ENCODE measurements at regions not wholly inside any gene's neighbourhood (a gene's known extent, or its start where the extent isn't known, plus 50 kb on each side); places are given as distances from the start of the nearest gene placed in this dataset.

DNA sequence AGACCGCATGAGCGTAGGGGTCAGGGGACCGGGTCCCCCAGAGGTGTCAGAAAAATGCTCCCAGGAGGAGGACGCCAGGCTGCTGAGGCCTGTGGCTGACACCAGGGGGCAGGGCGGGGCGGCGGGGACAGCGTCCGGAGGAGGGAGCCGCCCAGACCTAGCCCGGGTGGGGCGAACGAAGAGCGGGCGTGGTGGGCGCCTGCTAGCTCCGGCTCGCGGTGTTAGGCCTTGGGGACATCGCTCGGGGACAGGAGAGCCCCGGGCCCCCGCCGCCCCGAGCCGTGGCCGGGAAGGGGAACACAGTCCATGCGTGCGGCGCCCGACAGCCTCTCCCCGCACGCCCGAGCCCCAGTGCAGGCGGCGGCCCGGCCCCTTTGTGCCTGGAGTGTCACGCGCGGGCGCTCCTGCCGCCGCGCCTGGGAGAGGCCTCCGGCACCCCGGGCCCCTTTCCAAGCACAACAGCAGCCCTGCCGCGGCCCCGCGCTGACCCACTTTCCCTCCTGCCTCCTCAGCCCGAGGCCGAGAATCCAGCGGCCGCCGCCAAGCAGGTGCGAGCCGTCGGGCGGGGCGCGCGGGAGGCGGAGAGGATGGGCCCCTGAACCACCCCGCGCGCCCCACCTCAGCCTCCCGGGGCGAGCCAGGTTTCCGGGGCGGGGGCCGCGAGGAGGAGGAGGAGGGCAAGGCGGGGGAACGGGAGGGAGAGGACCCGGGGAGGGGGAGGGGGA lies 111.0 kb upstream of the KLF13 start:
- TF ChIP-seq, protein P1, sequence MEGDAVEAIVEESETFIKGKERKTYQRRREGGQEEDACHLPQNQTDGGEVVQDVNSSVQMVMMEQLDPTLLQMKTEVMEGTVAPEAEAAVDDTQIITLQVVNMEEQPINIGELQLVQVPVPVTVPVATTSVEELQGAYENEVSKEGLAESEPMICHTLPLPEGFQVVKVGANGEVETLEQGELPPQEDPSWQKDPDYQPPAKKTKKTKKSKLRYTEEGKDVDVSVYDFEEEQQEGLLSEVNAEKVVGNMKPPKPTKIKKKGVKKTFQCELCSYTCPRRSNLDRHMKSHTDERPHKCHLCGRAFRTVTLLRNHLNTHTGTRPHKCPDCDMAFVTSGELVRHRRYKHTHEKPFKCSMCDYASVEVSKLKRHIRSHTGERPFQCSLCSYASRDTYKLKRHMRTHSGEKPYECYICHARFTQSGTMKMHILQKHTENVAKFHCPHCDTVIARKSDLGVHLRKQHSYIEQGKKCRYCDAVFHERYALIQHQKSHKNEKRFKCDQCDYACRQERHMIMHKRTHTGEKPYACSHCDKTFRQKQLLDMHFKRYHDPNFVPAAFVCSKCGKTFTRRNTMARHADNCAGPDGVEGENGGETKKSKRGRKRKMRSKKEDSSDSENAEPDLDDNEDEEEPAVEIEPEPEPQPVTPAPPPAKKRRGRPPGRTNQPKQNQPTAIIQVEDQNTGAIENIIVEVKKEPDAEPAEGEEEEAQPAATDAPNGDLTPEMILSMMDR (IDR thresholded peaks at IDR 0.05) = peak; percentile 87 to 97 (median 96)
- TF ChIP-seq POLR2A (IDR thresholded peaks at IDR 0.05) (peak in 2 of 4 donors; percentile 63 to 70), EP300 (IDR thresholded peaks at IDR 0.05) (no peak), POLR2AphosphoS5 (IDR thresholded peaks at IDR 0.05) (peak; percentile 54 to 68)

All from upper lobe of left lung (tissue), 4 donors.